ENCODE measurements at regions not wholly inside any gene's neighbourhood (a gene's known extent, or its start where the extent isn't known, plus 50 kb on each side); places are given as distances from the start of the nearest gene placed in this dataset.
"Not testable (repeated sequence)": the region's sequence is repeated elsewhere in the genome, so short reads cannot be mapped to it uniquely, and the experiment has no call there.

- no peak for TF ChIP-seq CTCF (IDR thresholded peaks at IDR 0.05; ENCODE audit: insufficient read depth, low read length)
- no peak overlapping the region for H3K4me3 ChIP-seq (ENCODE audit: low read depth, low read length)
- no peak for DNase-seq (ENCODE audit: low read depth)
These were observed 358.0 kb upstream of the BRINP3 start for GRCh38 chr1:190835658-190836057.

DNA sequence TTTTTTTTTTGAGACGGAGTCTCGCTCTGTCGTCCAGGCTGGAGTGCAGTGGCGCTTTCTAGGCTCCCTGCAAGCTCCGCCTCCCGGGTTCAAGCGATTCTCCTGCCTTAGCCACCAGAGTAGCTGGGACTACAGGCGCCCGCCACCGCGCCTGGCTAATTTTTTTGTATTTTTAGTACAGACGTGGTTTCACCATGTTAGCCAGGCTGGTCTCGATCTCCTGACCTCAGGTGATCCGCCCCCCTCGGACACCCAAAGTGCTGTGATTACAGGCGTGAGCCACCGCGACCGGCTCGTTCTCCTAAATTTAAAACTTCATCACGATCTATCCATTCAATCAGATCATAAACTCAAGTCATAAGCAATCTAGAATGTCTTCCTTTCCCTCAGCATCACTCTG lies 359.5 kb upstream of the BRINP3 start:
- H3K4me3 ChIP-seq (ENCODE audit: low read depth, low read length); DNase-seq (ENCODE audit: low read depth): not testable (repeated sequence)

GRCh38 chr1:190837888-190838287 lies 360.2 kb upstream of the BRINP3 start:
- H3K4me3 ChIP-seq (ENCODE audit: low read depth, low read length), result no peak overlapping the region
- DNase-seq (ENCODE audit: low read depth), result no peak
- TF ChIP-seq CTCF (IDR thresholded peaks at IDR 0.05; ENCODE audit: insufficient read depth, low read length), result no peak

DNA sequence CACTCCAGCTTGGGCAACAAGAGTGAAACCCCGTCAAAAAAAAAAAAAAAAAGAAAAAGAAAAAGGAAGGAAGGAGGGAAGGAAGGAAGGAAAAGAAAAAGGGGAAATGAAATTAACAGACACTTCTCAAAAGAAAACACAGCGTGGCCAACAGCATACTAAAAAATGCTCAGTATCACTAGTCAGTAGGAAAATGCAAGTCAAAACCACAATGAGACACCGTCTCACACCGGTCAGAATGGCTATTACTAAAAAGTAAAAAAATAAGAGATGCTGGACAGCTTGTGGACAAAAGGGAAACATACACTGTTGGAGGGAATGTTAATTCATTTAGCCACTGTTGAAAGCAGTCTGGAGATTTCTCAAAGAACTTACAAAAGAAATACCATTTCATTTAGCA lies 369.5 kb upstream of the BRINP3 start:
- TF ChIP-seq CTCF (IDR thresholded peaks at IDR 0.05; ENCODE audit: insufficient read depth, low read length), result no peak
- DNase-seq (ENCODE audit: low read depth), result no peak
- no peak overlapping the region for H3K4me3 ChIP-seq (ENCODE audit: low read depth, low read length)

- DNase-seq (ENCODE audit: low read depth), result no peak
- no peak overlapping the region for H3K4me3 ChIP-seq (ENCODE audit: low read depth, low read length)
- TF ChIP-seq CTCF (IDR thresholded peaks at IDR 0.05; ENCODE audit: insufficient read depth, low read length), result no peak
These were observed 371.7 kb upstream of the BRINP3 start for GRCh38 chr1:190849346-190849745.

DNA sequence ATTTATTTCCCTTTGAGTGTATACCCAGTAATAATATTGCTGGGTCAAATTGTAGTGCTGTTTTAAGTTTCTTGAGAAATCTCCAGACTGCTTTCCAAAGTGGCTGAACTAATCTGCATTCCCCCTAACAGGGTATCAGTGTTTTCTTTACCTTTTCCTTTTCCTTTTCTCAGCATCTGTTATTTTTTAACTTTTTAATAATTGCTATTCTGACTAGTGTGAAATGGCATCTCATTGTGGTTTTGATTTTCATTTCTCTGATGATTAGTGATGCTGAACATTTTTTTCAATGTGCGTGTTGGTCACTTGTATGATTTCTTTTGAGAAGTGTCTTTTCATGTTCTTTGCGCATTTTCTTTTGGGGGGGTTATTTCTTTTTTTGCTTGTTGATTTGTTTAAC lies 374.9 kb upstream of the BRINP3 start:
- no peak for DNase-seq (ENCODE audit: low read depth)
- TF ChIP-seq CTCF (IDR thresholded peaks at IDR 0.05; ENCODE audit: insufficient read depth, low read length), result no peak
- no peak overlapping the region for H3K4me3 ChIP-seq (ENCODE audit: low read depth, low read length)

DNA sequence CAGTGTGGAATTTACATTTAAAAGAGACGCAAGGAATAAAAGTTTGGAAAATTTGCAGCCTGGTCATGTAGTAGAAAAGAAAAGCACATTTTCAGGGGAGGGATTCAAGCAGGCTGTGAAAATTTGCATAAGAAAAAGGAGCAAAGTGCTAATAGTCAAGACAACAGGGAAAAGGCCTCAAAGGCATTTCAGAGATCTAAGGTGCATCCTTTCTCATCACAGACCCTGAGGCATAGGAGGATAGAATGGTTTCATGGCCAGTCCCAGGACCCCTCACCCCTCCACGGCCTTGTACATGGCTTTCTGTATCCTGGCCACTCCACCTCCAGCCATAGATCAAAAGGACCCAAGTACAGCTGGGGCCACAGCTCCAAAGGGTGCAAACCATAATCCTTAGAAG lies 380.5 kb upstream of the BRINP3 start:
- no peak for DNase-seq (ENCODE audit: low read depth)
- no peak overlapping the region for H3K4me3 ChIP-seq (ENCODE audit: low read depth, low read length)
- TF ChIP-seq CTCF (IDR thresholded peaks at IDR 0.05; ENCODE audit: insufficient read depth, low read length), result no peak

Measured in fibroblast of the aortic adventitia (primary cell).